ENCODE measurements at regions not wholly inside any gene's neighbourhood (a gene's known extent, or its start where the extent isn't known, plus 50 kb on each side); places are given as distances from the start of the nearest gene placed in this dataset.

DNA sequence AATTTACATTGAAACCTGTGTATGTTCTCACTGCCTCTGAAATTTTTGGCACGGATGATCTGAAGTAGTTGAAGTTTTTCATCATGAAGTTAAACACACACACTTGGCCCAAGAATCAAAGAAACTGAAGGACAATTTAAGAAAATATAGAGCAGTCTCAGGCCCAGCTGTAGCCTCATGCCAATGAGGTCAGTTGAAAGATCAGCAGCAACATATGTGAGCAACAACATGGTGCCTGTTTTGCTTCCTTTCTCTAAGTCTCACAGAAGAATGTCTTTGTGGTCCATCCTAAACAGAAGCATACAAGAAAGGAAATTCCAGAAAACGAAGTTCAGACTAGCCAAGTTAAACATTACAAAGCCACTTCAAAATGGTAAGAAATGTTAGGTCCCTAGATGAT lies 1737.2 kb downstream of the MAT2B start:
- Histone ChIP-seq H3K4me3 (ENCODE audit: control extremely low read depth in 1 of 5, extremely low read depth in 1 of 5, insufficient read depth in 1 of 5, low read depth in 2 of 5, low read length in 4 of 5) (no peak overlapping the region), H3K27ac (ENCODE audit: low read length in 2 of 2) (no peak overlapping the region), H3K4me2 (replicated peaks; ENCODE audit: low read depth, low read length, poor library complexity, severe bottlenecking) (no peak overlapping the region), H3K27me3 (replicated peaks in 1 of 4; ENCODE audit: control extremely low read depth in 1 of 4, control insufficient read depth in 3 of 4, insufficient read depth in 4 of 4, low read length in 3 of 4) (no peaks in the 10 kb centered on the region), H3K79me2 (ENCODE audit: control insufficient read depth, insufficient read depth, low read length) (no peaks in the 10 kb centered on the region), H3K9me3 (ENCODE audit: control extremely low read depth in 1 of 3, control insufficient read depth in 2 of 3, insufficient read depth in 1 of 3, low read length in 2 of 3) (no peaks in the 10 kb centered on the region), H3K9ac (ENCODE audit: low read length) (no peak overlapping the region), H4K20me1 (ENCODE audit: control insufficient read depth, insufficient read depth, low read length, poor library complexity, severe bottlenecking) (no peaks in the 10 kb centered on the region), H3K4me1 (ENCODE audit: control insufficient read depth in 2 of 2, insufficient read depth in 2 of 2, low read length in 2 of 2) (no peaks in the 10 kb centered on the region), H2AFZ (ENCODE audit: insufficient read depth, low read depth, low read length, poor library complexity, severe bottlenecking) (no peak overlapping the region), H3K36me3 (replicated peaks in 1 of 2; ENCODE audit: control extremely low read depth in 1 of 2, control insufficient read depth in 1 of 2, extremely low read depth in 1 of 2, insufficient read depth in 2 of 2, low read length in 1 of 2) (no peaks in the 10 kb centered on the region)
- ChIA-PET POLR2A (no interaction called here), CTCF (no interaction called here)
- no peak for DNase-seq
- no peak overlapping the region for H3K4me3 Mint-ChIP-seq
- H3K4me1 Mint-ChIP-seq: no peaks in the 10 kb centered on the region
- TF ChIP-seq EZH2 (IDR thresholded peaks at IDR 0.05; ENCODE audit: borderline replicate concordance, insufficient read depth, low read depth, low read length, poor library complexity, severe bottlenecking): no peak
- TF ChIP-seq CTCF (IDR thresholded peaks at IDR 0.05): no peak
- no peaks in the 10 kb centered on the region for H3K27me3 Mint-ChIP-seq
- peaks cover 3% of the 10 kb centered on the region for H3K9me3 Mint-ChIP-seq (ENCODE audit: insufficient read depth)
- ATAC-seq (ENCODE audit: low read depth): no peak
- no peak overlapping the region for H3K27ac Mint-ChIP-seq
- WGBS (ENCODE audit: insufficient coverage): no CpG with 5 or more reads among the region's 2 CpGs
- intact Hi-C loops (cut with micrococcal nuclease): no loop called here

DNA sequence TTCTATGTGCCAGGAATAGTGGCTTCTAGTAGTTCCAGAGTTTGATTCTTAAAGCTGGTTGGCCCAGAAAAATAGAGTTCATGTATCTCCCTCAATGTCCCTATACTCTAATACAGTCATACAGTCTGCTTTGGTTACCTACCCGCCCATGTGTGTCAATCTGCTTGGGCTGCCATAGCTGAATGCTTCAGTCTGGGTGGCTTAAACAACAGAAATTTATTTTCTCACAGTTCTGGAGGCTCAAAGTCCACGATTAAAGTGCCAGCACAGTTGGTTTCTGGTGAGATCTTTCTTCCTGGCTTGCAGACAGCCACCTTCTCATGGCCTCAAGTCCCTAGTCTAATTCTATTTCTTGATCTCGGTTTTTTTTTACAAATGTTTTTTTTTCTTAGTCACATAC lies 1739.0 kb downstream of the MAT2B start:
- Histone ChIP-seq H3K79me2 (ENCODE audit: control insufficient read depth, insufficient read depth, low read length) (no peaks in the 10 kb centered on the region), H4K20me1 (ENCODE audit: control insufficient read depth, insufficient read depth, low read length, poor library complexity, severe bottlenecking) (no peaks in the 10 kb centered on the region), H3K36me3 (replicated peaks in 1 of 2; ENCODE audit: control extremely low read depth in 1 of 2, control insufficient read depth in 1 of 2, extremely low read depth in 1 of 2, insufficient read depth in 2 of 2, low read length in 1 of 2) (no peaks in the 10 kb centered on the region), H3K4me3 (ENCODE audit: control extremely low read depth in 1 of 5, extremely low read depth in 1 of 5, insufficient read depth in 1 of 5, low read depth in 2 of 5, low read length in 4 of 5) (no peak overlapping the region), H3K27me3 (replicated peaks in 1 of 4; ENCODE audit: control extremely low read depth in 1 of 4, control insufficient read depth in 3 of 4, insufficient read depth in 4 of 4, low read length in 3 of 4) (no peaks in the 10 kb centered on the region), H3K27ac (ENCODE audit: low read length in 2 of 2) (no peak overlapping the region), H3K9me3 (ENCODE audit: control extremely low read depth in 1 of 3, control insufficient read depth in 2 of 3, insufficient read depth in 1 of 3, low read length in 2 of 3) (no peaks in the 10 kb centered on the region), H2AFZ (ENCODE audit: insufficient read depth, low read depth, low read length, poor library complexity, severe bottlenecking) (no peak overlapping the region), H3K4me1 (ENCODE audit: control insufficient read depth in 2 of 2, insufficient read depth in 2 of 2, low read length in 2 of 2) (no peaks in the 10 kb centered on the region), H3K4me2 (replicated peaks; ENCODE audit: low read depth, low read length, poor library complexity, severe bottlenecking) (no peak overlapping the region), H3K9ac (ENCODE audit: low read length) (no peak overlapping the region)
- Mint-ChIP-seq H3K27me3 (no peaks in the 10 kb centered on the region), H3K27ac (no peak overlapping the region), H3K4me3 (no peak overlapping the region), H3K9me3 (ENCODE audit: insufficient read depth) (peaks cover 3% of the 10 kb centered on the region), H3K4me1 (no peaks in the 10 kb centered on the region)
- intact Hi-C loops (cut with micrococcal nuclease): no loop called here
- ChIA-PET POLR2A (no interaction called here), CTCF (no interaction called here)
- ATAC-seq (ENCODE audit: low read depth): no peak
- TF ChIP-seq EZH2 (IDR thresholded peaks at IDR 0.05; ENCODE audit: borderline replicate concordance, insufficient read depth, low read depth, low read length, poor library complexity, severe bottlenecking): no peak
- no peak for TF ChIP-seq CTCF (IDR thresholded peaks at IDR 0.05)
- WGBS (ENCODE audit: insufficient coverage): 66% methylated on average over 2 of the region's 3 CpGs
- no peak for DNase-seq
